ENCODE measurements at regions not wholly inside any gene's neighbourhood (a gene's known extent, or its start where the extent isn't known, plus 50 kb on each side); places are given as distances from the start of the nearest gene placed in this dataset.

DNA sequence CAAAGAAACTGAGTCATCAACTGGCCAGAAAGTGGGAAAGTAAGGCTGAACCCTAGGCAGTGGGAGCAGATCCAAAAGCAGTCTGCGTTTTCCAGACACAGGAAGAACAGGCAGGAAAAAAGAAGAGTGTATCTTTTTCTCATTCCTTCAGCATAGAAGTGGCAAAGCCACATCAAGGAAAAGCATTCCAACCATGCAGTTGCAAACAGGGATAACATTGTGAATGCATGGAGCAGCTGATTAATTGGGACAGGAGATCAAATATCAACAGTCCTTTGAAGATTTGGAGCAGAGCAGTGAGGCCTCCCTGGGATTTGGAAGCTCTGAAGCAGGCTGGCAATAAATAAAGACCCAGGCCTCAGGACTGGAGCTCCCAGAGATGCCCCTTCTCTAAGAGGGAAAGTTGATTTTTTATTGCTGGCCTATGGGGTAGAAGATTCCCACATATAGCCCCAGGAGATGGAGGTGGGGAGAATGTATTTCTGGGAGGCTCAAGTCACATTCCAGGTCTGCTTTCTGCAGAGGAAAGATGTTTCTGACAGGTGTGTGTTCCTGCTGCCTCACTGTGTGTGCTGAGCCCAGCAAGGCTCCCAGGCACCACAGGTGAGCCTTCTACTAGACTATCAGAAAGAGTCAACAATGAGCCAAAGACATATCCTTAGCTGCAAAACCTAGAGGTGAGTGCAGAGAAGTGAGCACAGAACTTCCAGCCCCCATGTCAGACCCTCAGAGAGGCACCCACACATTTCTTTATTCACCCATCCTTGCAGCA is 222.5 kb downstream of the RAB28 start:
- TF ChIP-seq, protein P1, sequence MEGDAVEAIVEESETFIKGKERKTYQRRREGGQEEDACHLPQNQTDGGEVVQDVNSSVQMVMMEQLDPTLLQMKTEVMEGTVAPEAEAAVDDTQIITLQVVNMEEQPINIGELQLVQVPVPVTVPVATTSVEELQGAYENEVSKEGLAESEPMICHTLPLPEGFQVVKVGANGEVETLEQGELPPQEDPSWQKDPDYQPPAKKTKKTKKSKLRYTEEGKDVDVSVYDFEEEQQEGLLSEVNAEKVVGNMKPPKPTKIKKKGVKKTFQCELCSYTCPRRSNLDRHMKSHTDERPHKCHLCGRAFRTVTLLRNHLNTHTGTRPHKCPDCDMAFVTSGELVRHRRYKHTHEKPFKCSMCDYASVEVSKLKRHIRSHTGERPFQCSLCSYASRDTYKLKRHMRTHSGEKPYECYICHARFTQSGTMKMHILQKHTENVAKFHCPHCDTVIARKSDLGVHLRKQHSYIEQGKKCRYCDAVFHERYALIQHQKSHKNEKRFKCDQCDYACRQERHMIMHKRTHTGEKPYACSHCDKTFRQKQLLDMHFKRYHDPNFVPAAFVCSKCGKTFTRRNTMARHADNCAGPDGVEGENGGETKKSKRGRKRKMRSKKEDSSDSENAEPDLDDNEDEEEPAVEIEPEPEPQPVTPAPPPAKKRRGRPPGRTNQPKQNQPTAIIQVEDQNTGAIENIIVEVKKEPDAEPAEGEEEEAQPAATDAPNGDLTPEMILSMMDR (conservative IDR thresholded peaks at IDR 0.05; ENCODE audit: low read depth, low read length): no peak
- H3K4me3 ChIP-seq (ENCODE audit: low read depth, low read length): no peak overlapping the region
- no peak for DNase-seq (ENCODE audit: low read depth)

DNA sequence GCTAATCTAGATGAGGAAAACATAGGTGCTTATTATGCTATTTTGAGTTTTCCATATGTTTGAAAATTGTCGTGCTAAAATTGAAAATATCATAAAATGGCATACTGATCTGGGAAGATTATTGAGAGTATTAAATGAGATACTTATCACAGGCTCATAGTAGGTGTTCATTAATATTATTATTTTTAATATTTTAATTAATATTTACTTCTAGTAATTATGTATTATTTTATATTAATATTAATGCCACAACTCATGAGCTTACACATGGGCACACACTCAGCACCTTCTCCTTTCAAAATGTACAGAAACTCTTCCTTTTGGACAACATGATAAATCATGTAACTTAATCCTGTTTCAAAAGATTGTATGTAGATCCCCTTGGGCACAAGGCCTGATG is 223.6 kb downstream of the RAB28 start:
- no peak overlapping the region for H3K4me3 ChIP-seq (ENCODE audit: low read depth, low read length)
- TF ChIP-seq, protein P1 (conservative IDR thresholded peaks at IDR 0.05; ENCODE audit: low read depth, low read length): no peak
- DNase-seq (ENCODE audit: low read depth): no peak

DNA sequence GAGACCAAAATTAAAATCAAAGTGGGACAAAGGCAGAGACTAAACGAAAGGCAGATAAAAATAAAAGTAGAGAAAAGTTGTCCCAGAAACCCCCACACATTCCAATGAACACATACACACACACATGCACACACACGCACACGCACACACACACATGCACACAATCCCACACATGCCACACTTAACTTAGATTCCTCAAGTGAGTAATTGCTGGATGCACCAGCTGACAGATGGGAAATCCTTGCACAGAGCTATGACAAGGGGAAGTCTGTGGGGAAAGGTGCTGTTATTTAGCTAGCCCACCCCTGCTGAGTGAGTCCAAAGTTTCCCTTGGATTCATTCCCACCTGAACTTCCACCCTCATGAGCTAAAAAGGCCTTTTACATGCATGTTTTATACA is 233.9 kb downstream of the RAB28 start:
- TF ChIP-seq, protein P1 (conservative IDR thresholded peaks at IDR 0.05; ENCODE audit: low read depth, low read length): no peak
- no peak for DNase-seq (ENCODE audit: low read depth)
- H3K4me3 ChIP-seq (ENCODE audit: low read depth, low read length): no peak overlapping the region

DNA sequence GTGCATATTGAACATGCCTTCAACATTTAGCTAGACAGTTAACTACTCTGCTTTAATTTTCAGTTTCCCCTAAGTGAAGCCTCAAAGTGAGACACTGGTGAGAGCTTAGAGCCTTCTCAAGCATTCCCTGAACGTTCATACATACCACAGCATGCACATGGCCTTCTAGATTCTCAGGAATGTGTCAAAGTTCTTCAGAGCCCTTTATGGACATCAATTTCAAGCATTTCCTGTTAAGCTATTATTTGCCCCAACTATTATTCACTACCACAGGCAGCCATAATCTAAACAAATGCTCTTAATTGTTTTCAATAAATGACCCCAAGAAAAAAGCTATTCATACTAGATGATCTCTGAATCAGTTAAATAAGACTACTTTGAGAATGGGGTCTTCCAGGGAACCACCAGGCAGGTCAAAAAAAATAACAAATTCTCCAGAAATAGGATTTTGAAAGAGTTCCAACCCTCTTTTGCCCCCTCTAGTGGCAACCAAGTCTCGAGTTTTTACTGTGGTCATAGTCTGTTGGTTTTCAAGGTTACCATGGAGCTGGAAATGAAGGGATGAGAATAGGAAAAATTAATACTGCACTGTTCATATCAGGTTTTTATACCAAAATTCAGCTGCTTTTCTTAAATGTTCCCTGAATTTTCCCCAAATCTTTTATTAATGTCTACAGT is 235.4 kb downstream of the RAB28 start:
- H3K4me3 ChIP-seq (ENCODE audit: low read depth, low read length): no peak overlapping the region
- no peak for DNase-seq (ENCODE audit: low read depth)
- TF ChIP-seq, protein P1 (conservative IDR thresholded peaks at IDR 0.05; ENCODE audit: low read depth, low read length): peak; percentile 51

DNA sequence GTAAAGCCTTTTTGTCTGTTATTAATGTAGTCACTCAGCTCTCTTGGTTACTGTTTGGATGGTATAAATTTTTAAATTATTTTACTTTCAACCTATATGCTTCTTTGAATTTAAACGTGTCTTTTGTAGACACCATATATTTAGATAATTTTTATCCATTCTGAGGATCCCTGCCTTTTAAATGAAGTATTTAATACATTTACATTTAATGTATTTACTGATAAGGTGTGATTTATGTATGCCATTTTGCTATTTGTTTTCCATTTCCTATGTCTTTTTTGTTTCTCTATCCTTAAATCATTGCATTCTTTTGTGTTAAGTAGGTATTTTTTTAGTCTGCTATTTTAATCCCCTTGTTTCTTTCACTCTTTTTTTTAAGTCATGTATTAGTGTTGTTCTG is 238.0 kb downstream of the RAB28 start:
- no peak for DNase-seq (ENCODE audit: low read depth)
- TF ChIP-seq, protein P1 (conservative IDR thresholded peaks at IDR 0.05; ENCODE audit: low read depth, low read length): no peak
- H3K4me3 ChIP-seq (ENCODE audit: low read depth, low read length): no peak overlapping the region

DNA sequence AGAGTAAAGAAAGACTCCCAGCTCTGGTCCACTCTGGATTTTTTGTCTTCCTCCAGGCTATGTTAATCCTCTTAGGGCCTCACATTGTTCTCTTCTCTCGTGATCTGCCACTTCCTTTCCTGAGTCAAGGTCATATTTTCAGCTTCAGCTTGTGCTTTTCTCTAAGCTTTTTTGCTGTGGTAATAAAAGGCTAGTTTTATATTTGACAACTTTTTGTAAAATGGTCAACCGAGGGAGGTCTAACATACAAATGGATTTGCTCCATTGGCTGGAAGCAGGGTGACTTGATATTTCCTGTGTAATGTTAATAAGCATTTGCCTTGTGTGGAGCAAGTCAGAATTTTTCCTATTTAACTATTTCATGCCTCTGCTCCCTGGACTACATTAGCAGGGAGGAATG is 239.7 kb downstream of the RAB28 start:
- TF ChIP-seq, protein P1 (conservative IDR thresholded peaks at IDR 0.05; ENCODE audit: low read depth, low read length): no peak
- DNase-seq (ENCODE audit: low read depth): no peak
- no peak overlapping the region for H3K4me3 ChIP-seq (ENCODE audit: low read depth, low read length)

Measured in epithelial cell of proximal tubule (primary cell).